ENCODE measurements at regions not wholly inside any gene's neighbourhood (a gene's known extent, or its start where the extent isn't known, plus 50 kb on each side); places are given as distances from the start of the nearest gene placed in this dataset.

DNA sequence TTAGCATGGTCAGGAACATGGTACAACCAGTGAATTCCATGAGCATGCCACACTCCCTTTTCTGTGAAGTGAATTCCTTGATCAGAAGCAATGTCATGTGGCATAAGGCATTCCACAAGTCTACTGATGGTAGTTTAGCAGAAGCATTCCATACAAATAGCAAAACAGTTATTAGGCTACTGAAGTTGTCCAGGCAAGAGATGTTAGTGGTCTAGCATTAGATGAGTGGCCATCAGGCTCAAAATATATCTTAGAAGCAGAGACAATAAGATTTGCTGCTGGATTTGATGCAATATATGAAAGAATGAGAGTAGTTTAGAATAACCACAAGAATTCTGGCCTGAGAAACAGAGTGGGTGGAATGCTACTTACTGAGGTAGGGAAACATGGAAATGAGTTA, 355.3 kb upstream of the NRXN1 start:
- no peaks in the 10 kb centered on the region for H3K9me3 ChIP-seq
- DNase-seq (ENCODE audit: low spot score): no peak
- no peaks in the 10 kb centered on the region for H3K4me1 ChIP-seq (ENCODE audit: control insufficient read depth in 1 of 2, low read depth in 2 of 2)
- TF ChIP-seq, protein P1, sequence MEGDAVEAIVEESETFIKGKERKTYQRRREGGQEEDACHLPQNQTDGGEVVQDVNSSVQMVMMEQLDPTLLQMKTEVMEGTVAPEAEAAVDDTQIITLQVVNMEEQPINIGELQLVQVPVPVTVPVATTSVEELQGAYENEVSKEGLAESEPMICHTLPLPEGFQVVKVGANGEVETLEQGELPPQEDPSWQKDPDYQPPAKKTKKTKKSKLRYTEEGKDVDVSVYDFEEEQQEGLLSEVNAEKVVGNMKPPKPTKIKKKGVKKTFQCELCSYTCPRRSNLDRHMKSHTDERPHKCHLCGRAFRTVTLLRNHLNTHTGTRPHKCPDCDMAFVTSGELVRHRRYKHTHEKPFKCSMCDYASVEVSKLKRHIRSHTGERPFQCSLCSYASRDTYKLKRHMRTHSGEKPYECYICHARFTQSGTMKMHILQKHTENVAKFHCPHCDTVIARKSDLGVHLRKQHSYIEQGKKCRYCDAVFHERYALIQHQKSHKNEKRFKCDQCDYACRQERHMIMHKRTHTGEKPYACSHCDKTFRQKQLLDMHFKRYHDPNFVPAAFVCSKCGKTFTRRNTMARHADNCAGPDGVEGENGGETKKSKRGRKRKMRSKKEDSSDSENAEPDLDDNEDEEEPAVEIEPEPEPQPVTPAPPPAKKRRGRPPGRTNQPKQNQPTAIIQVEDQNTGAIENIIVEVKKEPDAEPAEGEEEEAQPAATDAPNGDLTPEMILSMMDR (IDR thresholded peaks at IDR 0.05): no peak
- H3K27me3 ChIP-seq (replicated peaks; ENCODE audit: insufficient read depth): no peaks in the 10 kb centered on the region
- no peak overlapping the region for H3K27ac ChIP-seq
- ATAC-seq (ENCODE audit: insufficient number of reproducible peaks, low FRiP score, low read depth): no peak
- no peak overlapping the region for H3K4me3 ChIP-seq
- no peaks in the 10 kb centered on the region for H3K36me3 ChIP-seq

DNA sequence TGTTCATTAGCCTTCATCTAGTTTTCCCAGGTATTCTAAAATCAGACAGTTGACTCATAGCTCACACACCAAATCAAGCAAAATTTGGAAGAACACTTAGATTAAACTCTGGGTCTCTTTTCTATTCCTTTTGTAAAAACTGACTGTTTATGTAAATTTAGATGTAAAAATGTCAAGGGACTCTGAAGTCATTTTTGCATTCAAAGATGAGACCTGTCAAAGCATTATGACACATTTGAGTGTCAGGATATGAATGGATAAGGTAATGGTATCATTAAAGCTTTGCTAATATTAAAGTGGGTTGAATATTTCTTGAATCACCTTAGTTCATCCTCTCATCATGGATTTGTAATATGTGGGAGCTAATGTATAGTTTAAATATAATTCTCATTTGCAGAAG, 348.1 kb upstream of the NRXN1 start:
- no peak for DNase-seq (ENCODE audit: low spot score)
- Histone ChIP-seq H3K36me3 (no peaks in the 10 kb centered on the region), H3K27ac (no peak overlapping the region), H3K4me1 (ENCODE audit: control insufficient read depth in 1 of 2, low read depth in 2 of 2) (no peaks in the 10 kb centered on the region), H3K27me3 (replicated peaks; ENCODE audit: insufficient read depth) (no peaks in the 10 kb centered on the region), H3K9me3 (no peaks in the 10 kb centered on the region), H3K4me3 (no peak overlapping the region)
- no peak for ATAC-seq (ENCODE audit: insufficient number of reproducible peaks, low FRiP score, low read depth)
- TF ChIP-seq, protein P1 (IDR thresholded peaks at IDR 0.05): no peak

DNA sequence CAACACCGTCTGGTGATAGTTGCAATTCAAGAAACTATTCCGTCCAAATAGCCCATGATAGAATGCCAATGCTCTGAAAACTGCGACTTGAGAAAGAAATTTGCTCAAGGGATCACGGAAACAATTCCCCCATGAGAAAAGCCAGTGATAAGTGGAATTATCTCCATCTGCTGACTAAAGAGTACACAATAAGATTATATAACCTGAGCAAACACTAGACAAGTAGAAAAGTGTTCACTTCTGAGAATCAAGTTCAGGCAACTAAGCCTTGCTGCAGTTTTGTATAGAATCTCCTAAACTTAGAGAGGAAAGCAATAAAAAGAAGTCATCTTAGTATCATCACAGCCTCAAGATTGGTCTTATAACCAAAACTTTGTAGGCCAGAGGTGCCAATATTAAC, 336.3 kb upstream of the NRXN1 start:
- Histone ChIP-seq H3K27ac (no peak overlapping the region), H3K9me3 (no peaks in the 10 kb centered on the region), H3K36me3 (no peaks in the 10 kb centered on the region), H3K4me1 (ENCODE audit: control insufficient read depth in 1 of 2, low read depth in 2 of 2) (no peaks in the 10 kb centered on the region), H3K4me3 (no peak overlapping the region), H3K27me3 (replicated peaks; ENCODE audit: insufficient read depth) (no peaks in the 10 kb centered on the region)
- DNase-seq (ENCODE audit: low spot score): no peak
- ATAC-seq (ENCODE audit: insufficient number of reproducible peaks, low FRiP score, low read depth): no peak
- TF ChIP-seq, protein P1 (IDR thresholded peaks at IDR 0.05): no peak

DNA sequence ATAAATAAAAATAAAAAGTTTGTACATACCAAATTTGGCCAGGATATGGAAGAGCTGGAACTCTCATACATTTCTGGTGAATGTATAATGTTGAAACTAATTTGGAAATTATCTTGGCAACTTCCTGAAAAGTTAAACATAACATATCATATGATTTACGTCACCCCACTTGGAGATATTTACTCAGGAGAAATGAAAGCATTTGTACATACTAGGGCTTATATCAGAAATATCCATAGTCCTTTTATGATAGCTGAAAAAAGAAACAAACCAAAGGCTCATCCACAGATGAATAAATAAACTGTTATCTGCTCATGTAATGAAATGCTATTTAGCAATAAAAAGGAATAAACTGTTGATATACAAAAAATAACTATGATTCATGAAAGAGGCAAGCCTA, 318.2 kb upstream of the NRXN1 start:
- no peak for ATAC-seq (ENCODE audit: insufficient number of reproducible peaks, low FRiP score, low read depth)
- no peak for DNase-seq (ENCODE audit: low spot score)
- Histone ChIP-seq H3K36me3 (no peaks in the 10 kb centered on the region), H3K27me3 (replicated peaks; ENCODE audit: insufficient read depth) (no peaks in the 10 kb centered on the region), H3K4me1 (ENCODE audit: control insufficient read depth in 1 of 2, low read depth in 2 of 2) (no peaks in the 10 kb centered on the region), H3K27ac (no peak overlapping the region), H3K9me3 (no peaks in the 10 kb centered on the region), H3K4me3 (no peak overlapping the region)
- TF ChIP-seq, protein P1 (IDR thresholded peaks at IDR 0.05): no peak

DNA sequence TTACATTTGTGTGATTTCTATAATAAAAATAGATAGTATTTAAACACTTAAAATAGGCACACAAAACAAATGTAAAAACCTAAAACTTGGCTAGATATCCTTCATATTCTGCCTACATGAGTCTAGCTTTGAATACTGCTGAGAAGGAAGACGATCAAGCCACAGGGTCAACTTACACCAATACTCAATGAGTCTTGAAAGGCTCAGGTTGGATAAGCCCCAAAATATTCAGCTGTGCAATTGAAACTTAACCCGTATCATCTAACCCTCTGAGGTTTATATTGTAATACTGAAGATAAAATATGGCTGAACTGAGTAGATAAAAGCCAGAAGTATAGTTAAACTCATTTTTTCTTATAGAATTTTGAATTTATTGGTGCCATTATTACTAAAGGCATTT, 313.0 kb upstream of the NRXN1 start:
- DNase-seq (ENCODE audit: low spot score) (no peak), ATAC-seq (ENCODE audit: insufficient number of reproducible peaks, low FRiP score, low read depth) (no peak)
- Histone ChIP-seq H3K27ac (no peak overlapping the region), H3K36me3 (no peaks in the 10 kb centered on the region), H3K27me3 (replicated peaks; ENCODE audit: insufficient read depth) (no peaks in the 10 kb centered on the region), H3K4me1 (ENCODE audit: control insufficient read depth in 1 of 2, low read depth in 2 of 2) (no peaks in the 10 kb centered on the region), H3K9me3 (no peaks in the 10 kb centered on the region), H3K4me3 (no peak overlapping the region)
- TF ChIP-seq, protein P1 (IDR thresholded peaks at IDR 0.05): no peak

Measured in thoracic aorta (tissue), 2 donors.